Stomach (tissue), 8 donors: ENCODE measurements at regions not wholly inside any gene's neighbourhood (a gene's known extent, or its start where the extent isn't known, plus 50 kb on each side); places are given as distances from the start of the nearest gene placed in this dataset.

Experiments
- DNase-seq, 2 donors: peaks; one replicate each; pipeline versions ENCODE4 v3.0.0 to v3.0.0-alpha.2; 2013 to 2019
- H3K27ac ChIP-seq, 5 donors: fragments of 200-600 bp in 4 of 5; sonication (generic) in 4 of 5; one replicate each; pipeline ENCODE4 v1.5.1; 2013 to 2019; ENCODE audit warnings: mild to moderate bottlenecking in 1 of 5, moderate library complexity in 1 of 5
- H3K27me3 ChIP-seq, 3 donors: fragments of 200-600 bp; sonication (generic); one replicate each; pipeline ENCODE4 v1.5.1; 2017 to 2019; ENCODE audit warnings: mixed run types in 1 of 3
- H3K36me3 ChIP-seq, 4 donors: fragments of 200-600 bp; sonication (generic); 1 replicate in 3 of 4; 2 replicates in 1 of 4; pipeline ENCODE4 v1.5.1; 2016 to 2019
- H3K4me1 ChIP-seq, 4 donors: fragments of 200-600 bp; sonication (generic); one replicate each; pipeline ENCODE4 v1.5.1; 2016 to 2019
- H3K4me3 ChIP-seq, 4 donors: fragments of 200-600 bp; sonication (generic) in 3 of 4; one replicate each; pipeline ENCODE4 v1.5.1; 2016 to 2019; ENCODE audit warnings: mild to moderate bottlenecking in 1 of 4
- H3K9me3 ChIP-seq, 4 donors: fragments of 200-600 bp; sonication (generic); one replicate each; pipeline ENCODE4 v1.5.1; 2016 to 2019
- CTCF ChIP-seq, 7 experiments: fragments of 450-650 bp in 4 of 7; fragments of 200-600 bp in 3 of 7; sonication (generic) in 3 of 7; IDR thresholded peaks; one replicate each; pipeline ENCODE4 v1.5.1; 2016 to 2019; ENCODE audit warnings: antibody characterized with exemption in 7 of 7, control low read depth in 2 of 7, mild to moderate bottlenecking in 1 of 7
- EP300 ChIP-seq: sonication (generic); formaldehyde crosslinking; IDR thresholded peaks from one replicate; pipeline ENCODE4 v1.6.1; 2017; ENCODE audit warnings: antibody characterized with exemption
- POLR2A ChIP-seq, 4 donors: fragments of 450-650 bp; IDR thresholded peaks; one replicate each; pipeline ENCODE4 v1.6.1; 2016; ENCODE audit warnings: antibody characterized with exemption in 4 of 4, control low read depth in 2 of 4, mild to moderate bottlenecking in 1 of 4, moderate library complexity in 1 of 4
- POLR2AphosphoS5 ChIP-seq, 3 donors: sonication (generic); formaldehyde crosslinking; IDR thresholded peaks; one replicate each; pipeline ENCODE4 v1.6.1; 2016; ENCODE audit warnings: antibody characterized with exemption in 3 of 3
- WGBS, 5 donors: extraction: QIAGEN DNeasy Blood & Tissue Kit in 3 of 5; methylation state at CpG; one replicate each; pipeline versions ENCODE4 v1.1.5 to v1.1.7; 2013 to 2018; 5-methylcytosine and 5-hydroxymethylcytosine counted together
- intact Hi-C: fragments of 100-400 bp; cut with DNase I; formaldehyde crosslinking; loops from one replicate; pipeline ENCODE4 v1.15.1; 2023; ENCODE audit warnings: low total_unique reads
- donor health status: healthy with polysubstance abuse.
- donor health status: Bipolar disorder and iron deficiency.
- donor health status: healthy.

GRCh38 chr11:135023499-135023898 is 611.5 kb upstream of the B3GAT1 start:
- Histone ChIP-seq H3K4me1 (no peaks in the 10 kb centered on the region), H3K27ac (no peak overlapping the region), H3K27me3 (no peaks in the 10 kb centered on the region), H3K9me3 (no peaks in the 10 kb centered on the region), H3K36me3 (no peaks in the 10 kb centered on the region), H3K4me3 (no peak overlapping the region)
- WGBS, 5 donors = 65 to 86% (median 75%) methylated on average over 2 of the region's 2 CpGs
- intact Hi-C loops = no loop called here
- TF ChIP-seq POLR2AphosphoS5 (IDR thresholded peaks at IDR 0.05) = no peak
- TF ChIP-seq EP300 = no peak
- no peak for TF ChIP-seq POLR2A (IDR thresholded peaks at IDR 0.05)
- no peak for TF ChIP-seq CTCF (IDR thresholded peaks at IDR 0.05)
- DNase-seq = no peak

- TF ChIP-seq EP300 (no peak), POLR2AphosphoS5 (IDR thresholded peaks at IDR 0.05) (no peak), POLR2A (IDR thresholded peaks at IDR 0.05) (no peak), CTCF (IDR thresholded peaks at IDR 0.05) (no peak)
- Histone ChIP-seq H3K4me3 (no peak overlapping the region), H3K27ac (no peak overlapping the region), H3K27me3 (no peaks in the 10 kb centered on the region), H3K36me3 (no peaks in the 10 kb centered on the region), H3K9me3 (no peaks in the 10 kb centered on the region), H3K4me1 (no peaks in the 10 kb centered on the region)
- no peak for DNase-seq
- intact Hi-C loops = no loop called here
- 63 to 76% (median 69%) methylated on average over 4 of the region's 4 CpGs for WGBS, 5 donors
Observed at GRCh38 chr11:135022454-135022853, 610.4 kb upstream of the B3GAT1 start.

- Histone ChIP-seq H3K27me3 (peaks cover 0 to 5% (median 0%) of the 10 kb centered on the region in 3 donors), H3K9me3 (no peaks in the 10 kb centered on the region), H3K4me3 (no peak overlapping the region), H3K36me3 (no peaks in the 10 kb centered on the region), H3K4me1 (no peaks in the 10 kb centered on the region), H3K27ac (no peak overlapping the region)
- DNase-seq = no peak
- 58 to 78% (median 72%) methylated on average over 4 of the region's 4 CpGs for WGBS, 5 donors
- intact Hi-C loops = no loop called here
- TF ChIP-seq CTCF (IDR thresholded peaks at IDR 0.05) (no peak), POLR2A (IDR thresholded peaks at IDR 0.05) (no peak), POLR2AphosphoS5 (IDR thresholded peaks at IDR 0.05) (no peak), EP300 (no peak)
Observed at GRCh38 chr11:135019899-135020298, 607.9 kb upstream of the B3GAT1 start.

DNA sequence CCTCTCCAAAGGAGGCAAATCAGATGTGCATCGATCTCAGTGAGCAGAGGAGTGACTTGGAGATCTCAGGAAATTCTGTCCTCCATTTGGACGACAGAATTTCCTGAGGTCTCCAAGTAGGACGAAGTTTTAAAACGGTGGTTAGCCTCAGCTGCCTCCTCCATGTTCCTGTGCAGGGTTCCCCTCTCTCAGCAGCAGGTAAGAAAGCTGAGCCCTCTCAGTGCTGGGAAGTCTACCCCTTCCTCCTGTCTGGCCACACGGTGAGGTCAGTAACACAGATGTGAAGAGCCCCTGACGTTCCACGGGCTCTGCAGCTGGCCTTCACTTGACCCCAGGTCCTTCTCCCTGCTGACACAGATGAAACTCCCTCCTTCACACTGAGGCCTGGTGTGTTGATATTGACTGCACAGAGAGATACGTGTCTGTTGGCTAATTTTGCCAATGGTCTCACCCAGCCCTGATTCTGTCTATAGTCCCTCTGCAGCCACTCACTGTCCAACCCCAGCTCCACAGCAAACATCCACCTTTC is 607.4 kb upstream of the B3GAT1 start:
- Histone ChIP-seq H3K4me1 (no peaks in the 10 kb centered on the region), H3K27ac (no peak overlapping the region), H3K27me3 (peaks cover 0 to 8% (median 0%) of the 10 kb centered on the region in 3 donors), H3K9me3 (no peaks in the 10 kb centered on the region), H3K36me3 (no peaks in the 10 kb centered on the region), H3K4me3 (no peak overlapping the region)
- no peak for DNase-seq
- no peak for TF ChIP-seq CTCF (IDR thresholded peaks at IDR 0.05)
- TF ChIP-seq POLR2A (IDR thresholded peaks at IDR 0.05) = no peak
- no peak for TF ChIP-seq EP300
- TF ChIP-seq POLR2AphosphoS5 (IDR thresholded peaks at IDR 0.05) = no peak
- 63 to 81% (median 73%) methylated on average over 8 of the region's 8 CpGs for WGBS, 5 donors
- intact Hi-C loops = no loop called here
